HCT116 (cell line): ENCODE measurements at regions not wholly inside any gene's neighbourhood (a gene's known extent, or its start where the extent isn't known, plus 50 kb on each side); places are given as distances from the start of the nearest gene placed in this dataset.

ENCODE experiments used
- CTCF ChIP-seq, 3 experiments: fragments of 200-600 bp in 1 of 3; sonication (generic) in 1 of 3; IDR thresholded peaks in 2 of 3; conservative IDR thresholded peaks in 1 of 3; 2 replicates each; pipeline ENCODE4 v1.5.1; 2012 to 2017; ENCODE audit warnings: low read depth in 2 of 3, low read length in 2 of 3, antibody characterized with exemption in 1 of 3, borderline replicate concordance in 1 of 3, control low read depth in 1 of 3, mild to moderate bottlenecking in 1 of 3, mixed read lengths in 1 of 3, mixed run types in 1 of 3, moderate library complexity in 1 of 3; ENCODE audit not compliant: insufficient read depth in 1 of 3
- TF ChIP-seq, protein P1 (sequence below): IDR thresholded peaks from 2 replicates; pipeline ENCODE4 v1.6.1; 2012

DNA sequence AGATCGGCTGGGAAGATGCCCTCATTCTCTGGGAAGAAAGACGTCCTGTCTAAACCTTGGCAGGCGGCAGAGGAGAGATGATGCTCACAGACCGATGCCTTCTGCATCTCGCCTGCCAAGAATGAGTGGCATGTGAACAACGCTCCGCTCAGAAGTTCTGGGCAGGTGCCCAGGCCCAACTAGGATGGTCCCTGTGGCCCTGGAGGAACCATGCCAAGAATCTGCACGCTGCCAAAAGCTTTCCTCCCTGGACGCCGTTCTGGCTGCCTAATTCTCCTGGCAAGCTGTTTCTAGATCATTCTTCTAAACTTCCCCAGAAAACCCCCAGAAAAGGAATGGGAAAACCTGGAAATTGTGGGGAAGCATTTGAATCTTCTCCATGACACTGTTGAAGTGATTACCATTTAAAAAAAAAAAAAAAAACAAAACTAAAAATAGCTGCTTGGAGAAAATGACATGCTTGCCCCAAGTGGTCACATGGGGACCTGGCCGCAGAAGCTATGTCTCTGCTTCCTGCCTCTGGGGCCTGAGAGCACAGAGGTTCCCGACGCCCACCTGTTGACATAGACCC is 440.9 kb downstream of the PRDM2 start:
- TF ChIP-seq CTCF (IDR thresholded peaks at IDR 0.05 in 2 of 3, conservative IDR thresholded peaks at IDR 0.05 in 1 of 3; ENCODE audit: borderline replicate concordance in 1 of 3, insufficient read depth in 1 of 3, low read depth in 2 of 3, low read length in 2 of 3): 0 out of 6 replicates have a peak, but pooled peaks of 1 of the 3 experiments have one; percentile 3
- TF ChIP-seq, protein P1, sequence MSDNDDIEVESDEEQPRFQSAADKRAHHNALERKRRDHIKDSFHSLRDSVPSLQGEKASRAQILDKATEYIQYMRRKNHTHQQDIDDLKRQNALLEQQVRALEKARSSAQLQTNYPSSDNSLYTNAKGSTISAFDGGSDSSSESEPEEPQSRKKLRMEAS: no peak
